DOHH2 (cell line): ENCODE measurements at regions not wholly inside any gene's neighbourhood (a gene's known extent, or its start where the extent isn't known, plus 50 kb on each side); places are given as distances from the start of the nearest gene placed in this dataset.

ENCODE experiments used
- CTCF ChIP-seq: fragments of 200-600 bp; sonication (generic); IDR thresholded peaks from one replicate; pipeline ENCODE4 v1.5.1; 2014; ENCODE audit warnings: antibody characterized with exemption, mild to moderate bottlenecking, low read depth, low read length; ENCODE audit not compliant: poor library complexity, severe bottlenecking
- EZH2phosphoT487 ChIP-seq: fragments of 200-600 bp; sonication (generic); IDR thresholded peaks from 2 replicates; pipeline ENCODE4 v1.6.1; 2017; ENCODE audit warnings: borderline replicate concordance, mild to moderate bottlenecking, antibody characterized with exemption, low read length, moderate library complexity, mixed read lengths

- TF ChIP-seq EZH2phosphoT487 (no peak), CTCF (no peak)
Observed at GRCh38 chr5:103487822-103488493, 74.6 kb downstream of the NUDT12 start.
